HG03095 (cell line): ENCODE measurements at regions not wholly inside any gene's neighbourhood (a gene's known extent, or its start where the extent isn't known, plus 50 kb on each side); places are given as distances from the start of the nearest gene placed in this dataset.
A peak's percentile ranks its signal among the peaks of the same experiment; 100 is the strongest.
"Not testable (repeated sequence)": the region's sequence is repeated elsewhere in the genome, so short reads cannot be mapped to it uniquely, and the experiment has no call there.

Experiments
- ATAC-seq: cut with Tn5 transposase; IDR thresholded peaks from one replicate; pipeline ENCODE4 v1.9.1; 2021; ENCODE audit warnings: moderate library complexity; ENCODE audit not compliant: unreplicated experiment

DNA sequence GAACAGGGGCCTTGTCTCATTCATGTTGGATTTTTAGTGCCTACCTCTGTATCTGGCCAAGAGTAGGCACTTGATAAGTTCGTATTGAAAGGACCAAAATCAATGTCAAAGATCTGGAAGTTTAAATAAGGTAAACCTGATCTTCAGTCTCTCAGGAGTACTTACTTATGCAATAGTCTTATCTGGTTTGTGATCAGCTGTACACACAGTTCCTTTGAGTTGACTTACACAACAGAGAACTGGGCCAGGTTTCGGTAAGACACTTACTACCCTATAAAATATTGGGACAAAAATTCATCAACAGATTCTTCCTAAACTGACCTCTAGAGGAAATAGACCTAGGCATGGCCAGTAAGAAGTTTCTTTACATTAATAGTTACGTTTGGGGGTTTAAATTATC is 113.6 kb upstream of the NXPH2 start:
- ATAC-seq = no peak

- ATAC-seq = no peak
Measured at GRCh38 chr2:138881126-138881525, 100.9 kb upstream of the NXPH2 start.

- no peak for ATAC-seq
Measured at GRCh38 chr2:138879931-138880330, 99.7 kb upstream of the NXPH2 start.

GRCh38 chr2:138877421-138877820 is 97.2 kb upstream of the NXPH2 start:
- ATAC-seq = no peak

- no peak for ATAC-seq
Measured at GRCh38 chr2:138874251-138874650, 94.1 kb upstream of the NXPH2 start.

GRCh38 chr2:138872116-138872515 is 91.9 kb upstream of the NXPH2 start:
- not testable (repeated sequence) for ATAC-seq

- no peak for ATAC-seq
Measured at GRCh38 chr2:138871312-138871711, 91.1 kb upstream of the NXPH2 start.

- no peak for ATAC-seq
Measured at GRCh38 chr2:138867341-138867740, 87.2 kb upstream of the NXPH2 start.

- no peak for ATAC-seq
Measured at GRCh38 chr2:138866797-138867196, 86.6 kb upstream of the NXPH2 start.

DNA sequence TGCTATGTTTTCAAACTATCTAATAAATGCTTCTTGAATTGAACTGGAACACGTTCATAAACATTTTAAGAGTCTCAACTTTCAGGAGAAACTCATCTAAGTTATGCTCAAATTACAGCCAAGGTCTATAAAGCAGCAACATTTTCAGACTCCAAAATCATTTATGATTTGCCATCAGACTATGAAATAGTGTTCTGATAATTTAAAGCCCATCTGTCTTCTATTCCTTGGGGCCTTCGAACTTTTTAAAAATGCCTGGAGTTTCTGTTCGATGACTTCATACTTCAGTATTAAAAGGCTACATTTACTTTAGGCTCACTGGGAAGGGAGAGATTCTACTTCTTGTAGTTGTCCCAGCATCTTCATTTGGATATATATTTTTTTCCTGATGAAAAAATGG is 73.6 kb upstream of the NXPH2 start:
- ATAC-seq = no peak

GRCh38 chr2:138853296-138853695 is 73.1 kb upstream of the NXPH2 start:
- no peak for ATAC-seq

DNA sequence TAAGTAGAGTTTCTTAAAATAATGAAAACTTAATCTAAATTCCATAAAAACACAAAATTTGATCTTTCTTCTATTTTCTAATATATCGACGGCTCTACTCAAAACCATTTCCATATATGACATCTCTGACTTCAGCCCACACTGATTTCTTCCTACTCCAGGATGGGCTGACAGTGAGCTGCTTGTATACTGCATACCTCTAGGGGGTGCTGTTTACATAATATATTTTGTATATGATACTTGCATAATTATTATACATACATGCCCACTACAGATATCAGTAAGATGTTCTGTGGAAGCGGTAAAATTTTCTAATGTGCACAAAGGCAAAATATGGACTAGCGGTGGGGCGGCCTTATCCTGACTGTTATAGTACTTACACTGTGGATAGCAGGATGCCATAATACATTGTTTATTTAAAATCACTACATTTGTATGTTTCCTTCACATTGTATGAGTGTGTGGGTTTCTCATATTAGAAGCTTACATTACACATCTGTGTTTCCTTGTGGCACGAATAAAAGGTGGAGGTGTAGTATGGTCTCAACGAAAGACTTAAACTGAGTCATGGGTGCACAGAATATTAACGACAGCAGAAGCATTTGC is 66.1 kb upstream of the NXPH2 start:
- ATAC-seq = peak; percentile 93

DNA sequence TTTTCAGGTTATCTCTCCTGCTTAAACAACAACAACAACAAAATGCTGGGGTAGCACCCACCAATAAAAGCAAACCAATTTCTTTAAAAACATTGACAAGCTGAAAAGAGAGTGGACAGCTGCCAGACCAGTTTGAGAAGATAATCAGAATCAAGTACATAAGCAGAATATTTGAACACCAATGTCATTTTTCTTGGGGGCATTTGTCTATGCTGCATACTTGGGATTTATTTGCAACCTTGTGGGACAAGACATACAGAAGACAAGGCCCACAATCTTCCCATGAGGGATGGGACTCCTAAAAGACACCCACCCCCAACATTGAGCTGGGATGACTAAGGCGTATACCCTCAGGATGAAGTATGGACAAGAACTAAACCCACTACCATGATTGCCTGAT is 62.2 kb upstream of the NXPH2 start:
- no peak for ATAC-seq

DNA sequence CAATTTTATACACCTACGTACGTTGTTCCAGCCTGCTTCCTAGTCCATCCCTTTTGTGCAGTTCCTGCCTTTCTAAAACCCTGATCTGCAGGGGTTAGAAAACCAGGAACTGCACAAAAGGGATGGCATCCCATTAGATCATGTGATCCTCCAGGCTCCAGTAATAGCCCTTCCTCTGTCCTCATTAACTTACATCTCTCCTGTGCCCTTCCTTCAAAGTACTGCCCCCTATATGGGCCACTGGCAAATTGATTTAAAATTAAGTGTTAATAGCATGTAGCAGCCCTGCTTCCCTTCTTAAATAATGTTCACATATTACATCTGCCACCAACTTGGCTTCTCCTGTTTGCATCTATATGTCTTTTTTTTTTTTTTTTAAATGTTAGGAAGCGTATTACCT is 61.3 kb upstream of the NXPH2 start:
- ATAC-seq = no peak

GRCh38 chr2:138838851-138839620 is 58.8 kb upstream of the NXPH2 start:
- ATAC-seq = no peak

GRCh38 chr2:138831691-138832090 is 51.5 kb upstream of the NXPH2 start:
- ATAC-seq = no peak

DNA sequence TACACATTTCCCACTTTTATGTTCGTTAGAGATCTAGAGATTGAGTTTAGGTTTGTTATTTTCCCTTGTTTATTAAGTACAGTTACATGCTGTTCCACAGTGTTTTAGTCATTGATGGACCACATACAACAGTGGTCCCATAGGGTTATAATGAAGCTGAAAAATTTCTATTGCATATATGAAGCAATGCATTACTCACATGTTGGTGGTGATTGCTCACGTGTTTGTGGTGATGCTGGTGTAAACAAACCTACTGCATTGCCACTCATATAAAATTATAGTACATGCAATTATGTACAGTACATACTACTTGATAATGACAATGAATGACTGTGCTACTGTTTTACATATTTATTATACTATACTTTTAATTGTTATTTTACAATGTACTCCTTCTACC is 51.0 kb upstream of the NXPH2 start:
- ATAC-seq = no peak

DNA sequence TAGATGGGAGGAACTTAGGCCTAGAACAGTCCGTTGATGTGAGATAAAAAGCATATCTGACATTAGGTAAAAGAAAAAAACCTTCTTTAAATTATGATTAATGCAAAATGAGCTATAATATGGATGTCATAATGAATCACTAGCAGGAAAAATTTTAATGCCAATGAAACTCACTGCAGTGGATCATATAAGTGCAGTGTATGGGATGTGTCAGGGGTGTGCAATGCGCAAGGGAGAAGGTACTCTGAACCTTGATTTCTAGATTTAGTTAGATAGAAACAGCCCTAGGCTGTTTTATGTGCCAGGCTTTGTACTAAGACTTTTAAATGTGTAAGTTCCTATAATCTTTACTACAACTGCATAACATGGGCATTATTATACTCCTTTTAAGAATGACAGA is 50.4 kb upstream of the NXPH2 start:
- no peak for ATAC-seq
